Breast epithelium (tissue), 4 donors: ENCODE measurements at regions not wholly inside any gene's neighbourhood (a gene's known extent, or its start where the extent isn't known, plus 50 kb on each side); places are given as distances from the start of the nearest gene placed in this dataset.

Source experiments
- DNase-seq, 2 donors: peaks; one replicate each; pipeline ENCODE4 v3.0.0-alpha.2; 2019; ENCODE audit warnings: low spot score in 2 of 2
- H3K27ac ChIP-seq, 2 donors: fragments of 200-600 bp; sonication (generic) in 1 of 2; one replicate each; pipeline ENCODE4 v1.5.1; 2016 to 2019; ENCODE audit warnings: mild to moderate bottlenecking in 1 of 2
- H3K27me3 ChIP-seq, 2 donors: fragments of 200-600 bp; sonication (generic) in 1 of 2; one replicate each; pipeline versions ENCODE4 v1.5.1 to v1.6.0; 2017 to 2019; ENCODE audit warnings: control low read depth in 1 of 2, mild to moderate bottlenecking in 1 of 2
- H3K36me3 ChIP-seq: fragments of 200-600 bp; one replicate; pipeline ENCODE4 v1.5.1; 2019
- H3K4me1 ChIP-seq, 2 donors: fragments of 200-600 bp; sonication (generic); one replicate each; pipeline ENCODE4 v1.5.1; 2016 to 2019; ENCODE audit warnings: control low read depth in 1 of 2
- H3K4me3 ChIP-seq, 3 donors: fragments of 200-600 bp; sonication (generic); 1 replicate in 2 of 3; 2 replicates in 1 of 3; pipeline ENCODE4 v1.5.1; 2016 to 2019; ENCODE audit warnings: mild to moderate bottlenecking in 3 of 3, moderate library complexity in 2 of 3
- H3K9me3 ChIP-seq, 2 donors: fragments of 200-600 bp; sonication (generic) in 1 of 2; one replicate each; pipeline ENCODE4 v1.5.1; 2016 to 2019; ENCODE audit warnings: control low read depth in 1 of 2
- POLR2A ChIP-seq: fragments of 450-650 bp; IDR thresholded peaks from one replicate; pipeline ENCODE4 v1.6.1; 2016; ENCODE audit warnings: antibody characterized with exemption, mild to moderate bottlenecking, moderate library complexity
- POLR2AphosphoS5 ChIP-seq, 3 donors: sonication (generic); formaldehyde crosslinking; IDR thresholded peaks; one replicate each; pipeline ENCODE4 v1.6.1; 2017; ENCODE audit warnings: antibody characterized with exemption in 3 of 3
- intact Hi-C: fragments of 100-400 bp; cut with DNase I; formaldehyde crosslinking; loops from one replicate; pipeline ENCODE4 v1.15.1; 2023; ENCODE audit warnings: low total_unique reads
- TF ChIP-seq, protein P1 (sequence below), 3 donors: fragments of 450-650 bp; IDR thresholded peaks; one replicate each; pipeline ENCODE4 v1.5.1; 2016 to 2017; ENCODE audit warnings: antibody characterized with exemption in 3 of 3, mild to moderate bottlenecking in 3 of 3, moderate library complexity in 3 of 3

DNA sequence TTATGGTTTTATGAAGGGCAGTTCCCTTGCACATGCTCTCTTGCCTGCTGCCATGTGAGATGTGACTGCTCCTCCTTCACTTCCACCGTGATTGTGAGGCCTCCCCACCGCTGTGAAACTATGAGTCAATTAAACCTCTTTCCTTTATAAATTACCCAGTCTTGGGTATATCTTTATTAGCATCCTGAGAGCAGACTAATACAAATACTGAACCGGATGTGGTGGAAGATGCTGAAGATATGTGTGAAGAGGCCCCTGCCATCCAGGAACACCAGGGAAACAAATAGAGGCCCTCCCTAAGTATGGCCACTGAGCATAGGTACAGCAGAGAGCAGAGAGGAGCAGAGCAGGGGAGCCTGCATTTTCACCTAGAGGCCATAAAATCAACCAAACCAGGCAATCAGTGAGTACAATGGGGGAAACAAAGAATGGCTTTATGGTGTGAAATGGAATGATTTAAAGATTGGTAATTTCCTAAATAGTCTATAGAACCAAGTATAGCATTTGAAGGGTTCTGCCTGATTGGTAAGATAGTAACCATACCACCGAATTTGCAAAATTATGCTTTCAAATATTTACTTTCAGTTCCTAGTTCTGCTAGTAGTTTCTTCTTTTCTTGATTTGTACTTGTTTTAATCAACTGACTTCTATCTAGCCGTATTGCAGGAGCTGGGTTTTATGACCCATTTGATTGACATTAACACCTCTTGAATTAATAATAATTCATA, 421.6 kb downstream of the IRX1 start:
- no peak for DNase-seq
- H3K36me3 ChIP-seq: no peaks in the 10 kb centered on the region
- no peak overlapping the region for H3K4me3 ChIP-seq
- no peak overlapping the region for H3K27ac ChIP-seq
- TF ChIP-seq, protein P1, sequence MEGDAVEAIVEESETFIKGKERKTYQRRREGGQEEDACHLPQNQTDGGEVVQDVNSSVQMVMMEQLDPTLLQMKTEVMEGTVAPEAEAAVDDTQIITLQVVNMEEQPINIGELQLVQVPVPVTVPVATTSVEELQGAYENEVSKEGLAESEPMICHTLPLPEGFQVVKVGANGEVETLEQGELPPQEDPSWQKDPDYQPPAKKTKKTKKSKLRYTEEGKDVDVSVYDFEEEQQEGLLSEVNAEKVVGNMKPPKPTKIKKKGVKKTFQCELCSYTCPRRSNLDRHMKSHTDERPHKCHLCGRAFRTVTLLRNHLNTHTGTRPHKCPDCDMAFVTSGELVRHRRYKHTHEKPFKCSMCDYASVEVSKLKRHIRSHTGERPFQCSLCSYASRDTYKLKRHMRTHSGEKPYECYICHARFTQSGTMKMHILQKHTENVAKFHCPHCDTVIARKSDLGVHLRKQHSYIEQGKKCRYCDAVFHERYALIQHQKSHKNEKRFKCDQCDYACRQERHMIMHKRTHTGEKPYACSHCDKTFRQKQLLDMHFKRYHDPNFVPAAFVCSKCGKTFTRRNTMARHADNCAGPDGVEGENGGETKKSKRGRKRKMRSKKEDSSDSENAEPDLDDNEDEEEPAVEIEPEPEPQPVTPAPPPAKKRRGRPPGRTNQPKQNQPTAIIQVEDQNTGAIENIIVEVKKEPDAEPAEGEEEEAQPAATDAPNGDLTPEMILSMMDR (IDR thresholded peaks at IDR 0.05): no peak
- TF ChIP-seq POLR2A: no peak
- no peak for TF ChIP-seq POLR2AphosphoS5 (IDR thresholded peaks at IDR 0.05)
- no peaks in the 10 kb centered on the region for H3K27me3 ChIP-seq
- intact Hi-C loops: no loop called here
- no peaks in the 10 kb centered on the region for H3K9me3 ChIP-seq
- peaks cover 0 to 3% of the 10 kb centered on the region in 2 donors for H3K4me1 ChIP-seq

DNA sequence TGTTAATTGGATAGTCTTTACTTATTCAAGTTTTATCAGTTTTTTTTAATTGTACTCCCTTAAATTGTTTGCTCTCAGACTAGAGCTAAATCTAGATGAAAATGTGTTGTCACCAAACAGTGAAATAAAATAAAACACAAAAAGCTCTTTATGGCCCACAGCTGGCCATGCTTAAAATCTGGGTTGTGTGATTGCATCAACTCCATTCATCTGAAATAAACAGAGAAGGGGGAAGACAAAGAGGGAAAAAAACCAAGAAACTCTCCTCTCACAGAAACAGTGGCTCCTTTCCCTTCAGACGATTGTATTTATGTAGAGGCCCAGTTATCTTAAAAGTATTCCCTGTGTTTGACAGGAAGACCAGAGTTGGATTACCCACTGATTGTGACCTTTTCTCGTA, 422.4 kb downstream of the IRX1 start:
- intact Hi-C loops: no loop called here
- no peak for TF ChIP-seq POLR2AphosphoS5 (IDR thresholded peaks at IDR 0.05)
- TF ChIP-seq POLR2A: no peak
- TF ChIP-seq, protein P1 (IDR thresholded peaks at IDR 0.05): no peak
- Histone ChIP-seq H3K4me1 (peaks cover 0 to 3% of the 10 kb centered on the region in 2 donors), H3K27me3 (no peaks in the 10 kb centered on the region), H3K9me3 (no peaks in the 10 kb centered on the region), H3K4me3 (no peak overlapping the region), H3K36me3 (no peaks in the 10 kb centered on the region), H3K27ac (peak overlapping the region; percentile 68 to 85)
- DNase-seq: no peak

DNA sequence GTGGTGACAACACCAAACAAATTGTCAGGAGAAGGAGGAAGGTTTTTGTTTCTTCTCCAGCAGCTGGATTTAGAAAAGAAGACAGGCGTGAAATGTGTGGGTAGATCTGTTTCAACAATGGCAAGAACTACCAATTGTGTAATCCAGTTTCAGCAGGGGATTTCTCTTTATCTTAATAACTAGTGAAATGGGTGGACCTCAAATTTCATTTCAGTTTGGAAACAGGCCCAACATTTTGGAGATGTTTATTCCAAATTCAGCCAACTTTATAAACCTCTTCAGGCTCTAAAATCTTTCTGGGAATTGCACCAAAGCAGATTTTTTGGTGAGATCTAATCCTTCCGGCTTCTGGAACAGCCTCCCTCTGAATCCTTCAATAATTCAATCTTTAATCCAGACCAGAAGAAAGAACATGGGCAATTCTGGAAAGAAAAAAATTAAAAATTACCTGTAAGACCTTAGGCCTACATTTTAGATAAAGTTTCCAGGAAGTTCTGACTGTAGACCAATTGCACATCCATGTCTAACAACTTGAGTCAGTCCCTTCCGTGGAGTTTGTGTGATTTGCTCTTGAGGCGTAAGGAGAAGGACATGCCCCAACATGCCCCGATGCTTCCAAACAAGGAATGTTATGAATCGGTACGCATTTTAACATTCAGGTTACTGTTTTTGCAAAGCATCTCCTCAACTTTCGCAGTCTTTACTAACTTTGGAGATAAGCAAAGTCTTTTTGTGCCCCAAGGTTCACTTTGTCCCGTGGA, 423.6 kb downstream of the IRX1 start:
- Histone ChIP-seq H3K27ac (peak overlapping the region; percentile 68 to 85), H3K4me3 (peak overlapping the region in 1 of 3 donors; percentile 19), H3K4me1 (peaks cover 0 to 3% of the 10 kb centered on the region in 2 donors), H3K27me3 (no peaks in the 10 kb centered on the region), H3K9me3 (no peaks in the 10 kb centered on the region), H3K36me3 (no peaks in the 10 kb centered on the region)
- TF ChIP-seq POLR2A (no peak), POLR2AphosphoS5 (IDR thresholded peaks at IDR 0.05) (no peak)
- TF ChIP-seq, protein P1 (IDR thresholded peaks at IDR 0.05): no peak
- peak in 1 of 2 donors; percentile 66 for DNase-seq
- intact Hi-C loops: no loop called here

DNA sequence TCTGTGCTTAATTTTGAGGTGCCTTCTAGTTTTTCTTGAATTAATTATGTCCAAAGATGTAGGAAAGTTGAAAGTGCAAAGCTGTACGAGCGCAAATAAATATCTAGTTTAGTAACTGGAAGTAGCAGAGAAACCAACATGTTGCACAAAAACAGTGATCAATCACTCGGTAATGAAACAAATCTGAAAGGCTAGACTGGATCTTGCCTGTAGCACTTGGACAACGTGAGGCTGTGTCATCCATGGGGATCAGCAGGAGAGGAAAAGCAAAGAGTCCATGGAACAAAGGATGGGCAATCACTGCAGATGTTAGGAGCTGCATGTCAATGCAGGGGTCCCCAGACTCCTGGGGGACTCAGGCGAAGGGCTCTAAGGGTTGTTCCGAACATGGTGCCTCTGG, 424.2 kb downstream of the IRX1 start:
- TF ChIP-seq, protein P1 (IDR thresholded peaks at IDR 0.05): no peak
- TF ChIP-seq POLR2A: no peak
- TF ChIP-seq POLR2AphosphoS5 (IDR thresholded peaks at IDR 0.05): no peak
- peak overlapping the region; percentile 68 to 85 for H3K27ac ChIP-seq

DNA sequence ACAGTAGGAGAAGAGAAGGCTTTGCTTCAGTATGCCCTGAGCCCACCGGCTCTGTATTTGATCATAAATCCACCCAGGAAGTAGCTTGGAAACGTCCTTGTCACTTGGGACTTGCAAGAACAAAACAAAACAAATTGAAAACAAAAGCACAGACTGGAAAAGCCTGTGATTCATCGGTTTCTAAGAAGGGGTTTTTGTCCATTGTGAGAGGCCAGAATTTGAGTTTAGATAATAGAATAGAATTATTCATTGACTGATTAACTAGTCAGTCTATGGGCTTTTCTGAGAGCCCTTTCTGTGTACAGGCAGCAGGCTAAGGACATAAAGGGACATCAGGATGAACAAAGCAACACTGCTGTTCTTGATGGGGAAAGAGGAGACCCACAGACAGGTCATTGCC, 424.8 kb downstream of the IRX1 start:
- DNase-seq: no peak
- no peaks in the 10 kb centered on the region for H3K9me3 ChIP-seq
- H3K27me3 ChIP-seq: no peaks in the 10 kb centered on the region
- H3K27ac ChIP-seq: peak overlapping the region; percentile 68 to 85
- H3K4me1 ChIP-seq: peaks cover 0 to 3% of the 10 kb centered on the region in 2 donors
- intact Hi-C loops: no loop called here
- TF ChIP-seq POLR2A (no peak), POLR2AphosphoS5 (IDR thresholded peaks at IDR 0.05) (no peak)
- TF ChIP-seq, protein P1 (IDR thresholded peaks at IDR 0.05): no peak
- H3K36me3 ChIP-seq: no peaks in the 10 kb centered on the region
- H3K4me3 ChIP-seq: no peak overlapping the region

More for the DNA sequence above, 424.2 kb downstream of the IRX1 start:
- Histone ChIP-seq H3K9me3 (no peaks in the 10 kb centered on the region), H3K4me1 (peaks cover 0 to 3% of the 10 kb centered on the region in 2 donors), H3K27me3 (no peaks in the 10 kb centered on the region), H3K36me3 (no peaks in the 10 kb centered on the region), H3K4me3 (peak overlapping the region in 1 of 3 donors; percentile 19)
- no peak for DNase-seq
- intact Hi-C loops: no loop called here
